Breast epithelium (tissue), 3 donors: ENCODE measurements at regions not wholly inside any gene's neighbourhood (a gene's known extent, or its start where the extent isn't known, plus 50 kb on each side); places are given as distances from the start of the nearest gene placed in this dataset.

Experiments
- POLR2A ChIP-seq: fragments of 450-650 bp; IDR thresholded peaks from one replicate; pipeline ENCODE4 v1.6.1; 2016; ENCODE audit warnings: antibody characterized with exemption, mild to moderate bottlenecking, moderate library complexity
- POLR2AphosphoS5 ChIP-seq, 3 donors: sonication (generic); formaldehyde crosslinking; IDR thresholded peaks; one replicate each; pipeline ENCODE4 v1.6.1; 2017; ENCODE audit warnings: antibody characterized with exemption in 3 of 3
- TF ChIP-seq, protein P1 (sequence below), 3 donors: fragments of 450-650 bp; IDR thresholded peaks; one replicate each; pipeline ENCODE4 v1.5.1; 2016 to 2017; ENCODE audit warnings: antibody characterized with exemption in 3 of 3, mild to moderate bottlenecking in 3 of 3, moderate library complexity in 3 of 3

- TF ChIP-seq, protein P1, sequence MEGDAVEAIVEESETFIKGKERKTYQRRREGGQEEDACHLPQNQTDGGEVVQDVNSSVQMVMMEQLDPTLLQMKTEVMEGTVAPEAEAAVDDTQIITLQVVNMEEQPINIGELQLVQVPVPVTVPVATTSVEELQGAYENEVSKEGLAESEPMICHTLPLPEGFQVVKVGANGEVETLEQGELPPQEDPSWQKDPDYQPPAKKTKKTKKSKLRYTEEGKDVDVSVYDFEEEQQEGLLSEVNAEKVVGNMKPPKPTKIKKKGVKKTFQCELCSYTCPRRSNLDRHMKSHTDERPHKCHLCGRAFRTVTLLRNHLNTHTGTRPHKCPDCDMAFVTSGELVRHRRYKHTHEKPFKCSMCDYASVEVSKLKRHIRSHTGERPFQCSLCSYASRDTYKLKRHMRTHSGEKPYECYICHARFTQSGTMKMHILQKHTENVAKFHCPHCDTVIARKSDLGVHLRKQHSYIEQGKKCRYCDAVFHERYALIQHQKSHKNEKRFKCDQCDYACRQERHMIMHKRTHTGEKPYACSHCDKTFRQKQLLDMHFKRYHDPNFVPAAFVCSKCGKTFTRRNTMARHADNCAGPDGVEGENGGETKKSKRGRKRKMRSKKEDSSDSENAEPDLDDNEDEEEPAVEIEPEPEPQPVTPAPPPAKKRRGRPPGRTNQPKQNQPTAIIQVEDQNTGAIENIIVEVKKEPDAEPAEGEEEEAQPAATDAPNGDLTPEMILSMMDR (IDR thresholded peaks at IDR 0.05): no peak
- TF ChIP-seq POLR2AphosphoS5 (IDR thresholded peaks at IDR 0.05): no peak
- no peak for TF ChIP-seq POLR2A
These were observed 295.0 kb upstream of the RASGRP1 start for GRCh38 chr15:38859574-38859973.
